HEK293 (cell line): ENCODE measurements at regions not wholly inside any gene's neighbourhood (a gene's known extent, or its start where the extent isn't known, plus 50 kb on each side); places are given as distances from the start of the nearest gene placed in this dataset.

Experiments
- CTCF ChIA-PET: fragments of 350-600 bp; formaldehyde crosslinking; extraction: SDS; loops from one replicate; lab custom pipeline; 2021; ENCODE audit warnings: antibody characterized with exemption; lab: Yijun Ruan, JAX
- POLR2A ChIA-PET: fragments of 300-600 bp; formaldehyde crosslinking; extraction: SDS; loops from one replicate; lab custom pipeline; 2020; ENCODE audit warnings: antibody characterized with exemption, inconsistent platforms; lab: Yijun Ruan, JAX
- H3K27ac ChIP-seq: fragments of 200-500 bp; sonication (Bioruptor generic); 2 replicates; pipeline ENCODE4 v1.5.1; 2014; ENCODE audit warnings: low read depth, low read length, control low read depth, inconsistent platforms; ENCODE audit errors: extremely low read depth
- H3K36me3 ChIP-seq, 2 experiments: fragments of 200-500 bp in 1 of 2; sonication (Bioruptor generic) in 1 of 2; 1 replicate in 1 of 2; 2 replicates in 1 of 2; pipeline ENCODE4 v1.5.1; 2014 to 2017; ENCODE audit warnings: inconsistent platforms in 2 of 2, low read length in 2 of 2; ENCODE audit not compliant: control insufficient read depth in 2 of 2, insufficient read depth in 1 of 2
- H3K4me1 ChIP-seq: fragments of 200-500 bp; sonication (Bioruptor generic); 2 replicates; pipeline ENCODE4 v1.5.1; 2014; ENCODE audit warnings: mild to moderate bottlenecking, low read length, inconsistent platforms; ENCODE audit not compliant: control insufficient read depth, insufficient read depth
- H3K4me3 ChIP-seq: 2 replicates; pipeline ENCODE4 v1.5.1; 2011; ENCODE audit warnings: low read depth, mild to moderate bottlenecking, control low read depth, low read length, moderate library complexity
- H3K9me3 ChIP-seq: fragments of 200-500 bp; sonication (Bioruptor generic); 2 replicates; pipeline ENCODE4 v1.5.1; 2014; ENCODE audit warnings: low read depth, low read length, inconsistent platforms; ENCODE audit not compliant: control insufficient read depth, insufficient read depth
- GFI1B ChIP-seq: fragments of 450-650 bp; formaldehyde crosslinking; IDR thresholded peaks from 2 replicates; pipeline ENCODE4 v1.5.1; 2016; ENCODE audit warnings: missing biosample characterization, missing genetic modification characterization
- INSM2 ChIP-seq: fragments of 450-650 bp; formaldehyde crosslinking; IDR thresholded peaks from 2 replicates; pipeline ENCODE4 v1.5.1; 2016; ENCODE audit warnings: missing biosample characterization, missing genetic modification characterization
- ZBTB44 ChIP-seq: fragments of 450-650 bp; IDR thresholded peaks from 2 replicates; pipeline ENCODE4 v1.5.1; 2018; ENCODE audit warnings: missing biosample characterization, mild to moderate bottlenecking, missing genetic modification characterization
- ZBTB7A ChIP-seq: fragments of 450-650 bp; formaldehyde crosslinking; IDR thresholded peaks from 2 replicates; pipeline ENCODE4 v1.5.1; 2016; ENCODE audit warnings: low read depth, missing biosample characterization, missing genetic modification characterization
- ZBTB8A ChIP-seq: fragments of 450-650 bp; formaldehyde crosslinking; IDR thresholded peaks from 2 replicates; pipeline ENCODE4 v1.5.1; 2016; ENCODE audit warnings: missing biosample characterization, missing genetic modification characterization
- ZEB2 ChIP-seq: fragments of 450-650 bp; formaldehyde crosslinking; IDR thresholded peaks from 2 replicates; pipeline ENCODE4 v1.5.1; 2016; ENCODE audit warnings: missing biosample characterization, missing genetic modification characterization
- ZFP37 ChIP-seq: fragments of 450-650 bp; formaldehyde crosslinking; IDR thresholded peaks from 2 replicates; pipeline ENCODE4 v1.5.1; 2016; ENCODE audit warnings: missing biosample characterization, missing genetic modification characterization
- ZNF19 ChIP-seq: fragments of 450-650 bp; formaldehyde crosslinking; IDR thresholded peaks from 2 replicates; pipeline ENCODE4; 2016; ENCODE audit warnings: missing biosample characterization, missing genetic modification characterization, low read depth
- ZNF280D ChIP-seq: fragments of 450-650 bp; formaldehyde crosslinking; IDR thresholded peaks from 2 replicates; pipeline ENCODE4 v1.5.1; 2016; ENCODE audit warnings: missing biosample characterization, missing genetic modification characterization
- ZNF366 ChIP-seq: fragments of 450-650 bp; formaldehyde crosslinking; conservative IDR thresholded peaks from 2 replicates; pipeline ENCODE4 v1.5.1; 2016; ENCODE audit warnings: missing biosample characterization, missing genetic modification characterization
- ZNF394 ChIP-seq: fragments of 450-650 bp; formaldehyde crosslinking; IDR thresholded peaks from 2 replicates; pipeline ENCODE4 v1.5.1; 2016; ENCODE audit warnings: missing biosample characterization, missing genetic modification characterization, mild to moderate bottlenecking, moderate library complexity, borderline replicate concordance
- ZNF423 ChIP-seq: fragments of 450-650 bp; formaldehyde crosslinking; IDR thresholded peaks from 2 replicates; pipeline ENCODE4 v1.5.1; 2016; ENCODE audit warnings: missing biosample characterization, missing genetic modification characterization
- ZNF449 ChIP-seq: fragments of 450-650 bp; formaldehyde crosslinking; IDR thresholded peaks from 2 replicates; pipeline ENCODE4 v1.5.1; 2017; ENCODE audit warnings: missing biosample characterization, mild to moderate bottlenecking, missing genetic modification characterization, moderate library complexity
- ZNF548 ChIP-seq: fragments of 450-650 bp; formaldehyde crosslinking; IDR thresholded peaks from 2 replicates; pipeline ENCODE4 v1.5.1; 2016; ENCODE audit warnings: missing biosample characterization, missing genetic modification characterization
- ZNF596 ChIP-seq: fragments of 450-650 bp; IDR thresholded peaks from 2 replicates; pipeline ENCODE4 v1.5.0; 2018; ENCODE audit warnings: missing biosample characterization, mild to moderate bottlenecking, missing genetic modification characterization, moderate library complexity
- ZNF692 ChIP-seq: fragments of 450-650 bp; formaldehyde crosslinking; IDR thresholded peaks from 2 replicates; pipeline ENCODE4 v1.5.1; 2016; ENCODE audit warnings: missing biosample characterization, missing genetic modification characterization
- ZNF747 ChIP-seq: fragments of 450-650 bp; formaldehyde crosslinking; IDR thresholded peaks from 2 replicates; pipeline ENCODE4 v1.5.1; 2016; ENCODE audit warnings: missing biosample characterization, missing genetic modification characterization
- ZNF76 ChIP-seq: fragments of 450-650 bp; formaldehyde crosslinking; IDR thresholded peaks from 2 replicates; pipeline ENCODE4; 2016; ENCODE audit warnings: low read depth, missing biosample characterization, missing genetic modification characterization, borderline replicate concordance
- ZSCAN23 ChIP-seq: fragments of 450-650 bp; formaldehyde crosslinking; IDR thresholded peaks from 2 replicates; pipeline ENCODE4 v1.5.1; 2016; ENCODE audit warnings: missing biosample characterization, missing genetic modification characterization

GRCh38 chr11:128048121-128048520, 539.2 kb downstream of the ETS1 start:
- TF ChIP-seq ZEB2, result no peak
- no peak for TF ChIP-seq ZNF449 (tag by site-specific recombination)
- no peak for TF ChIP-seq ZFP37 (tag by site-specific recombination)
- no peak for TF ChIP-seq ZSCAN23 (tag by site-specific recombination)
- TF ChIP-seq ZBTB44, result no peak
- TF ChIP-seq ZNF19 (tag by site-specific recombination), result no peak
- no peak for TF ChIP-seq ZNF76 (tag by site-specific recombination)
- no peak for TF ChIP-seq ZNF394
- TF ChIP-seq GFI1B, result no peak
- TF ChIP-seq ZNF423 (tag by site-specific recombination), result no peak
- no peak for TF ChIP-seq ZNF366 (tag by site-specific recombination)
- no peak for TF ChIP-seq ZNF692 (tag by site-specific recombination)
- TF ChIP-seq ZNF747 (tag by site-specific recombination), result no peak
- no peak for TF ChIP-seq ZNF280D (tag by site-specific recombination)
- TF ChIP-seq ZNF548, result no peak
- TF ChIP-seq INSM2 (tag by site-specific recombination), result no peak
- no peak for TF ChIP-seq ZBTB7A (tag by site-specific recombination)
- TF ChIP-seq ZBTB8A (tag by site-specific recombination), result no peak
- no peak for TF ChIP-seq ZNF596 (tag by site-specific recombination)
- ChIA-PET POLR2A (no interaction called here), CTCF (interaction anchor here (1.8 kb wide), 1 partner anchor 110 kb away, joined by 8 read pairs; no protein-coding TSS in a partner anchor)
- H3K9me3 ChIP-seq, result no peaks in the 10 kb centered on the region
- H3K4me1 ChIP-seq, result peaks cover 5% of the 10 kb centered on the region
- H3K36me3 ChIP-seq, result no peaks in the 10 kb centered on the region
- no peak overlapping the region for H3K27ac ChIP-seq
- no peak overlapping the region for H3K4me3 ChIP-seq
